ENCODE measurements at regions not wholly inside any gene's neighbourhood (a gene's known extent, or its start where the extent isn't known, plus 50 kb on each side); places are given as distances from the start of the nearest gene placed in this dataset.

DNA sequence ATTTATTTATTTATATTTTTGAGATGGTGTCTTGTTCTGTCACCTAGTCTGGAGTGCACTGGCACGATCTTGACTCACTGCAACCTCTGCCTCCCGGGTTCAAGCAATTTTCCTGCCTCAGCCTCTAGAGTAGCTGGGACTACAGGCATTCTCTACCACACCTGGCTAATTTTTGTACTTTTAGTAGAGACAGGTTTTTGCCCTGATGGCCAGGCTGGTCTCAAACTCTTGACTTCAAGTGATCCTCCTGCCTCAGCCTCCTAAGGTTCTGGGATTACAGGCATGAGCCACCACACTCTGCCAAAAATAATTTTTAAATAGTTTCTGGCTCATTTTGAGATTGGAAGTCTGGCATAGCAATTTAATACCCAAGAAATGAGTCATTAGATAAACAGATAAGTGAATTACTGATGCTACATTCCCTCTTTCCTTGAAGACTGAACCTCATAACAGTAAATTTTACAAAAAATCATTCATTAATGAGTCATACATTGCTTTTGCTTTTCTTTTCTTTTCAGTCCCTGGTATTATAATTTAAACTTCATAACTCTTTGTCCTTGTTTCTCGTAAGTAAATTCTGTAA, 881.6 kb upstream of the PIK3C3 start:
- Histone ChIP-seq H3K27ac (ENCODE audit: low read depth) (no peak overlapping the region), H3F3A (replicated peaks; ENCODE audit: low read depth) (no peaks in the 10 kb centered on the region), H4K20me1 (replicated peaks; ENCODE audit: insufficient read depth) (no peaks in the 10 kb centered on the region), H3K36me3 (ENCODE audit: insufficient read depth) (no peaks in the 10 kb centered on the region), H3K79me2 (replicated peaks; ENCODE audit: insufficient read depth) (no peaks in the 10 kb centered on the region), H3K4me2 (no peak overlapping the region), H3K27me3 (ENCODE audit: insufficient read depth) (no peaks in the 10 kb centered on the region), H3K4me1 (ENCODE audit: insufficient read depth) (peaks cover 2% of the 10 kb centered on the region; the same call in 1 of the 2 replicates), H3K9me2 (ENCODE audit: insufficient read depth) (peaks cover 2% of the 10 kb centered on the region; the same call in 1 of the 2 replicates), H2AFZ (no peak overlapping the region), H3K4me3 (no peak overlapping the region)
- no peaks in the 10 kb centered on the region for H3K36me3 Mint-ChIP-seq (ENCODE audit: low read depth)
- H3K27me3 Mint-ChIP-seq (ENCODE audit: insufficient read depth, low read depth, poor library complexity), result no peaks in the 10 kb centered on the region
- H3K4me3 Mint-ChIP-seq, result no peak overlapping the region
- no peak overlapping the region for H3K27ac Mint-ChIP-seq
- DNase-seq (ENCODE audit: low spot score), result no peak
- TF ChIP-seq CREB1 (CRISPR knock-in tag; IDR thresholded peaks at IDR 0.05; ENCODE audit: low read depth) (no peak), REST (IDR thresholded peaks at IDR 0.05; ENCODE audit: unreplicated experiment) (no peak), CTCF (conservative IDR thresholded peaks at IDR 0.05; ENCODE audit: low read depth in 2 of 2) (no peak)
- H3K9me3 Mint-ChIP-seq, result no peaks in the 10 kb centered on the region
- H3K4me1 Mint-ChIP-seq, result no peaks in the 10 kb centered on the region
- no peak for ATAC-seq

DNA sequence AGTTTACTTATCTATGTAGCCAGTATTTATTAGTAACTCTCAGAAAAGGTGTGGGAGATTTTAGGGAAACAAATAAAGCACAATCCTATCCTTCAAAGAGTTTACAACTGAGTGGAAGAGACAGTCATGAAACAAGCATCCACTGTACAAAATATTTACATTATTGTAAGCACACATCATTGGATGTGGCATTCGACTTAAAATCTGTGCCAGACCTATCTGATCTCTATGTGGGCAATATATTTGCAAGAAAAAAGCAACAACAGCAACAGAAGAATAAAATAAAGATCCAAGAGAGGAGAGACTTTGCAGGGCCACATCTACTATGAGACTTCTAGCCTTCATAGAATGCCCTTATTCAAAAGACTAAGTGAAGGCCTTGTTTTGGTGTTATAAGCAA, 882.1 kb upstream of the PIK3C3 start:
- H2AFZ ChIP-seq, result 0 out of 2 replicates have a peak overlapping the region, but pooled peaks have one; percentile 25
- H4K20me1 ChIP-seq (replicated peaks; ENCODE audit: insufficient read depth), result no peaks in the 10 kb centered on the region
- no peak overlapping the region for H3K4me2 ChIP-seq
- H3K9me2 ChIP-seq (ENCODE audit: insufficient read depth), result peaks cover 2% of the 10 kb centered on the region; the same call in 1 of the 2 replicates
- H3K79me2 ChIP-seq (replicated peaks; ENCODE audit: insufficient read depth), result no peaks in the 10 kb centered on the region
- ATAC-seq, result no peak
- no peak overlapping the region for H3K27ac ChIP-seq (ENCODE audit: low read depth)
- DNase-seq (ENCODE audit: low spot score), result no peak
- Mint-ChIP-seq H3K4me3 (no peak overlapping the region), H3K9me3 (no peaks in the 10 kb centered on the region), H3K4me1 (no peaks in the 10 kb centered on the region), H3K27ac (no peak overlapping the region), H3K36me3 (ENCODE audit: low read depth) (no peaks in the 10 kb centered on the region), H3K27me3 (ENCODE audit: insufficient read depth, low read depth, poor library complexity) (no peaks in the 10 kb centered on the region)
- H3K4me3 ChIP-seq, result no peak overlapping the region
- H3K27me3 ChIP-seq (ENCODE audit: insufficient read depth), result no peaks in the 10 kb centered on the region
- H3K36me3 ChIP-seq (ENCODE audit: insufficient read depth), result no peaks in the 10 kb centered on the region
- no peaks in the 10 kb centered on the region for H3F3A ChIP-seq (replicated peaks; ENCODE audit: low read depth)
- H3K4me1 ChIP-seq (ENCODE audit: insufficient read depth), result peaks cover 2% of the 10 kb centered on the region; the same call in 1 of the 2 replicates
- TF ChIP-seq CTCF (conservative IDR thresholded peaks at IDR 0.05; ENCODE audit: low read depth in 2 of 2) (no peak), ZNF462 (CRISPR knock-in tag; IDR thresholded peaks at IDR 0.05) (no peak), EZH2 (IDR thresholded peaks at IDR 0.05; ENCODE audit: low read depth, unreplicated experiment) (no peak), EZH2phosphoT487 (IDR thresholded peaks at IDR 0.05; ENCODE audit: unreplicated experiment) (no peak), ZNF114 (CRISPR knock-in tag; IDR thresholded peaks at IDR 0.05) (no peak)

Data from GM23338 (cell line).